PC-9 (cell line): ENCODE measurements at regions not wholly inside any gene's neighbourhood (a gene's known extent, or its start where the extent isn't known, plus 50 kb on each side); places are given as distances from the start of the nearest gene placed in this dataset.

Experiments used
- BruUV-seq: library from RNA; stranded (reverse); fragments of 400-500 nt; replicated peaks from 2 replicates; lab custom pipeline; 2021; lab: Mats Ljungman, UMichigan
- CTCF ChIA-PET: fragments of 300-600 bp; sonication (Branson Sonifier 250); formaldehyde crosslinking; loops from one replicate; lab custom pipeline; 2022; ENCODE audit warnings: antibody characterized with exemption; lab: Charles Lee
- POLR2A ChIA-PET: fragments of 300-600 bp; sonication (Branson Sonifier 250); formaldehyde crosslinking; loops from one replicate; lab custom pipeline; 2022; ENCODE audit warnings: antibody characterized with exemption; ENCODE audit not compliant: unreplicated experiment; lab: Charles Lee
- DNase-seq, 2 experiments: peaks; one replicate each; pipeline versions ENCODE4 v3.0.0 to v3.0.0-alpha.2; 2015 to 2022; ENCODE audit warnings: mixed read lengths in 1 of 2
- H2AFZ ChIP-seq: fragments of 200-600 bp; sonication (generic); 2 replicates; pipeline ENCODE4 v1.8.1; 2017; ENCODE audit warnings: antibody characterized with exemption
- H3F3A ChIP-seq: fragments of 200-600 bp; sonication (generic); 2 replicates; pipeline ENCODE4 v1.8.1; 2017; ENCODE audit warnings: antibody characterized with exemption, mild to moderate bottlenecking, low read depth; ENCODE audit not compliant: insufficient read depth
- H3K27ac ChIP-seq: fragments of 200-600 bp; sonication (generic); 2 replicates; pipeline ENCODE4 v1.6.1; 2016; ENCODE audit warnings: mixed run types
- H3K27me3 ChIP-seq: fragments of 200-600 bp; sonication (generic); 2 replicates; pipeline ENCODE4 v1.6.1; 2016; ENCODE audit warnings: low read depth, mixed run types; ENCODE audit not compliant: insufficient read depth
- H3K36me3 ChIP-seq: fragments of 200-600 bp; sonication (generic); 2 replicates; pipeline ENCODE4 v1.6.1; 2016; ENCODE audit warnings: low read depth, mixed run types
- H3K4me1 ChIP-seq: fragments of 200-600 bp; sonication (generic); replicated peaks from 2 replicates; pipeline ENCODE4 v1.6.1; 2016; ENCODE audit warnings: mixed run types; ENCODE audit not compliant: insufficient read depth
- H3K4me2 ChIP-seq: fragments of 200-600 bp; sonication (generic); 2 replicates; pipeline ENCODE4 v1.6.1; 2017; ENCODE audit warnings: mixed run types
- H3K4me3 ChIP-seq: fragments of 200-600 bp; sonication (generic); 2 replicates; pipeline ENCODE4 v1.6.1; 2016; ENCODE audit warnings: mixed run types
- H3K79me2 ChIP-seq: fragments of 200-600 bp; sonication (generic); 2 replicates; pipeline ENCODE4 v1.6.1; 2017; ENCODE audit warnings: low read depth, mixed run types
- H3K9me2 ChIP-seq: fragments of 200-600 bp; sonication (generic); 2 replicates; pipeline ENCODE4 v1.8.1; 2017; ENCODE audit warnings: mild to moderate bottlenecking; ENCODE audit not compliant: insufficient read depth
- H3K9me3 ChIP-seq: fragments of 200-600 bp; sonication (generic); 2 replicates; pipeline ENCODE4 v1.8.1; 2016; ENCODE audit warnings: low read depth; ENCODE audit not compliant: insufficient read depth
- H4K20me1 ChIP-seq: fragments of 200-600 bp; sonication (generic); 2 replicates; pipeline ENCODE4 v1.8.1; 2017; ENCODE audit not compliant: insufficient read depth
- CTCF ChIP-seq: fragments of 200-600 bp; sonication (generic); conservative IDR thresholded peaks from 2 replicates; pipeline ENCODE4 v1.6.1; 2017; ENCODE audit warnings: mixed run types, antibody characterized with exemption, mild to moderate bottlenecking, moderate library complexity
- EZH2 ChIP-seq: fragments of 200-600 bp; sonication (generic); IDR thresholded peaks from 2 replicates; pipeline ENCODE4 v1.8.0; 2017; ENCODE audit warnings: antibody characterized with exemption, low read depth
- intact Hi-C: fragments of 100-400 bp; cut with micrococcal nuclease; formaldehyde crosslinking; loops from one replicate; pipeline ENCODE4 v1.10.0; 2022; ENCODE audit not compliant: unreplicated experiment

- no peaks in the 10 kb centered on the region for H3K4me1 ChIP-seq
- CTCF ChIA-PET = no interaction called here
- H2AFZ ChIP-seq = no peak overlapping the region
- DNase-seq = no peak
- no peaks in the 10 kb centered on the region for H4K20me1 ChIP-seq
- no peak overlapping the region for H3K4me2 ChIP-seq
- H3K27me3 ChIP-seq = peaks cover 17% of the 10 kb centered on the region; the same call in 1 of the 2 replicates
- no peaks in the 10 kb centered on the region for H3K79me2 ChIP-seq
- H3F3A ChIP-seq = no peaks in the 10 kb centered on the region
- no peak for TF ChIP-seq EZH2
- TF ChIP-seq CTCF = no peak
- H3K4me3 ChIP-seq = no peak overlapping the region
- no peaks in the 10 kb centered on the region for H3K9me2 ChIP-seq
- H3K27ac ChIP-seq = no peak overlapping the region
- no TSS peak for BruUV-seq
- no peaks in the 10 kb centered on the region for H3K9me3 ChIP-seq
- POLR2A ChIA-PET = no interaction called here
- intact Hi-C loops = no loop called here
- no peaks in the 10 kb centered on the region for H3K36me3 ChIP-seq
These were observed 356.5 kb upstream of the SOX5 start for GRCh38 chr12:24306001-24306400.

GRCh38 chr12:24304285-24304684 is 354.8 kb upstream of the SOX5 start:
- intact Hi-C loops = no loop called here
- POLR2A ChIA-PET = no interaction called here
- BruUV-seq = no TSS peak

GRCh38 chr12:24302708-24303107 is 353.2 kb upstream of the SOX5 start:
- Histone ChIP-seq H3K9me3 (no peaks in the 10 kb centered on the region), H3F3A (no peaks in the 10 kb centered on the region), H3K36me3 (no peaks in the 10 kb centered on the region), H3K4me1 (no peaks in the 10 kb centered on the region), H3K4me3 (no peak overlapping the region), H3K79me2 (no peaks in the 10 kb centered on the region), H3K4me2 (no peak overlapping the region), H3K9me2 (no peaks in the 10 kb centered on the region), H2AFZ (no peak overlapping the region), H3K27ac (no peak overlapping the region), H4K20me1 (no peaks in the 10 kb centered on the region), H3K27me3 (peaks cover 17% of the 10 kb centered on the region; the same call in 1 of the 2 replicates)
- DNase-seq = no peak
- POLR2A ChIA-PET = no interaction called here
- intact Hi-C loops = no loop called here
- BruUV-seq = no TSS peak
- TF ChIP-seq EZH2 = no peak
- TF ChIP-seq CTCF = no peak
- CTCF ChIA-PET = no interaction called here

More at GRCh38 chr12:24304285-24304684, 354.8 kb upstream of the SOX5 start:
- Histone ChIP-seq H3K27ac (no peak overlapping the region), H3K79me2 (no peaks in the 10 kb centered on the region), H3K36me3 (no peaks in the 10 kb centered on the region), H3K4me1 (no peaks in the 10 kb centered on the region), H3K4me3 (no peak overlapping the region), H3K9me2 (no peaks in the 10 kb centered on the region), H3F3A (no peaks in the 10 kb centered on the region), H2AFZ (no peak overlapping the region), H3K4me2 (no peak overlapping the region), H3K27me3 (peaks cover 17% of the 10 kb centered on the region; the same call in 1 of the 2 replicates), H3K9me3 (no peaks in the 10 kb centered on the region), H4K20me1 (no peaks in the 10 kb centered on the region)
- TF ChIP-seq CTCF = no peak
- TF ChIP-seq EZH2 = no peak
- CTCF ChIA-PET = no interaction called here
- DNase-seq = no peak
